CD4-positive, CD25-positive, alpha-beta regulatory T cell (primary cell): ENCODE measurements at regions not wholly inside any gene's neighbourhood (a gene's known extent, or its start where the extent isn't known, plus 50 kb on each side); places are given as distances from the start of the nearest gene placed in this dataset.
A peak's percentile ranks its signal among the peaks of the same experiment; 100 is the strongest.

ENCODE experiments used
- ATAC-seq, 2 donors: fragments of 150-1000 bp; cut with Tn5 transposase; one replicate each; pipeline ENCODE4 v1.10.0; 2021; ENCODE audit warnings: low read depth in 2 of 2, moderate number of reproducible peaks in 2 of 2, moderate library complexity in 1 of 2
- DNase-seq, 3 donors: peaks; one replicate each; pipeline versions ENCODE4 v3.0.0 to v3.0.0-alpha.2; 2012 to 2022; ENCODE audit warnings: mixed read lengths in 1 of 3
- H3K27ac ChIP-seq: one replicate; pipeline ENCODE4 v1.7.0; 2013; ENCODE audit warnings: mild to moderate bottlenecking, low read length; ENCODE audit not compliant: insufficient read depth, poor library complexity, severe bottlenecking
- H3K27me3 ChIP-seq: one replicate; pipeline ENCODE4 v1.7.0; 2013; ENCODE audit warnings: low read length; ENCODE audit not compliant: control insufficient read depth, insufficient read depth
- H3K36me3 ChIP-seq: one replicate; pipeline ENCODE4 v1.7.0; 2013; ENCODE audit warnings: mild to moderate bottlenecking, low read length, moderate library complexity; ENCODE audit not compliant: control insufficient read depth, insufficient read depth
- H3K4me1 ChIP-seq: 2 replicates; pipeline ENCODE4 v1.7.0; 2013; ENCODE audit warnings: mild to moderate bottlenecking, low read length; ENCODE audit not compliant: insufficient read depth, control insufficient read depth, poor library complexity, severe bottlenecking
- H3K4me3 ChIP-seq: one replicate; pipeline ENCODE4 v1.7.0; 2013; ENCODE audit warnings: low read depth, mild to moderate bottlenecking, low read length, moderate library complexity
- H3K9me3 ChIP-seq, 2 experiments: 1 replicate in 1 of 2; 2 replicates in 1 of 2; pipeline ENCODE4 v1.7.0; 2013; ENCODE audit warnings: low read length in 2 of 2, mild to moderate bottlenecking in 1 of 2, moderate library complexity in 1 of 2; ENCODE audit not compliant: control insufficient read depth in 2 of 2
- H3K27ac Mint-ChIP-seq, 3 donors: one replicate each; pipeline ENCODE4 v1.8.0; 2020 to 2022; ENCODE audit warnings: mild to moderate bottlenecking in 3 of 3, mixed read lengths in 3 of 3, moderate library complexity in 2 of 3
- H3K27me3 Mint-ChIP-seq: one replicate; pipeline ENCODE4 v1.8.0; 2022; ENCODE audit warnings: mild to moderate bottlenecking, mixed read lengths
- H3K36me3 Mint-ChIP-seq: one replicate; pipeline ENCODE4 v1.8.0; 2020; ENCODE audit warnings: mixed read lengths
- H3K4me1 Mint-ChIP-seq, 4 donors: one replicate each; pipeline ENCODE4 v1.8.0; 2020 to 2022; ENCODE audit warnings: mixed read lengths in 4 of 4, mild to moderate bottlenecking in 1 of 4
- H3K4me3 Mint-ChIP-seq, 4 donors: one replicate each; pipeline ENCODE4 v1.8.0; 2020 to 2022; ENCODE audit warnings: mild to moderate bottlenecking in 4 of 4, mixed read lengths in 4 of 4, moderate library complexity in 3 of 4
- H3K9me3 Mint-ChIP-seq, 7 donors: one replicate each; pipeline ENCODE4 v1.8.0; 2020 to 2022; ENCODE audit warnings: mixed read lengths in 7 of 7, mild to moderate bottlenecking in 3 of 7, moderate library complexity in 2 of 7

DNA sequence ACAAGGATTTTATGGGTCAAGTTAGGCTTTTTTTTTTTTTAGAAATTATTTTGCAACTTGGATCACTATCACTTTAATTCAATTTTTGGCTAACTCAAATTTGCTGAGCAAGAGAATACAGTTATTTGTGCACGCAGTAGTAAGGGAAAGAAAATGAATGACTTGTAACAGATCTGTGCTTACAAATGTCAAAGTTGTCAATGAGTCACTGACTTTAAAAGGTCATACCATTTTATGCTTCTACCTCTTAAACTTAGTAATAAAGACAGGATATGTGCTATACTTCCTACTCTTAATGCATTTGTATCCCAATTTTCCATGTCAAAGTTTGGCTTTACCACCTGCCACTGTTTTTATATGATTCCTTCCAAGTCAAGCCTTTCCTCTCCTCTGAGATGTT lies 131.1 kb upstream of the FBXO33 start:
- DNase-seq (no peak), ATAC-seq (no peak)
- no peaks in the 10 kb centered on the region for H3K4me1 Mint-ChIP-seq
- no peaks in the 10 kb centered on the region for H3K4me1 ChIP-seq
- H3K27ac Mint-ChIP-seq = no peak overlapping the region
- H3K27me3 Mint-ChIP-seq = no peaks in the 10 kb centered on the region
- H3K36me3 ChIP-seq = no peaks in the 10 kb centered on the region
- H3K4me3 ChIP-seq = no peak overlapping the region
- no peaks in the 10 kb centered on the region for H3K27me3 ChIP-seq
- no peaks in the 10 kb centered on the region for H3K36me3 Mint-ChIP-seq
- no peak overlapping the region for H3K4me3 Mint-ChIP-seq
- H3K9me3 ChIP-seq = peaks cover 20 to 21% of the 10 kb centered on the region in 2 experiments
- no peak overlapping the region for H3K27ac ChIP-seq
- H3K9me3 Mint-ChIP-seq = peaks cover 0 to 37% (median 11%) of the 10 kb centered on the region in 7 donors

DNA sequence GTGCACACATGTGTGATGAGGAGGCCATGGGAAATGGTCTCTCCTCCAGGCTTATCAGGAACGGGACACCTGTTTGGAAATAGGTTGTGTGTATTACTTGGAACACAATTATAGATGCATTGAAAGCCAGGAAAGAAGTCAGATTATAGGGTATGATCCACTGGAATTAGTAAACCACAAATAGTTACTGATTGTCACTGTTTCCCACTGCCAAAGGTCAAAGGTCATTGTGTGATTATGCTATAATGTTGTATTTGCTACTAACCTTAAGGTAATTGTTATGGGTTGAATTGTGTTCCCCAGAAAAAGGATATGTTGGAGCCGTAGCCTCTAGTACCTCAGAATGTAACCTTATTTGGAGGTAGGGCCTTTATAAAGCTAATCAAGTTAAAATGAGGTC lies 129.9 kb upstream of the FBXO33 start:
- Histone ChIP-seq H3K36me3 (no peaks in the 10 kb centered on the region), H3K27me3 (no peaks in the 10 kb centered on the region), H3K9me3 (peaks cover 21 to 23% of the 10 kb centered on the region in 2 experiments), H3K4me3 (no peak overlapping the region), H3K27ac (no peak overlapping the region), H3K4me1 (no peaks in the 10 kb centered on the region)
- Mint-ChIP-seq H3K4me1 (no peaks in the 10 kb centered on the region), H3K9me3 (peaks cover 0 to 38% (median 12%) of the 10 kb centered on the region in 7 donors), H3K27ac (no peak overlapping the region), H3K36me3 (no peaks in the 10 kb centered on the region), H3K4me3 (no peak overlapping the region), H3K27me3 (no peaks in the 10 kb centered on the region)
- no peak for DNase-seq
- no peak for ATAC-seq

DNA sequence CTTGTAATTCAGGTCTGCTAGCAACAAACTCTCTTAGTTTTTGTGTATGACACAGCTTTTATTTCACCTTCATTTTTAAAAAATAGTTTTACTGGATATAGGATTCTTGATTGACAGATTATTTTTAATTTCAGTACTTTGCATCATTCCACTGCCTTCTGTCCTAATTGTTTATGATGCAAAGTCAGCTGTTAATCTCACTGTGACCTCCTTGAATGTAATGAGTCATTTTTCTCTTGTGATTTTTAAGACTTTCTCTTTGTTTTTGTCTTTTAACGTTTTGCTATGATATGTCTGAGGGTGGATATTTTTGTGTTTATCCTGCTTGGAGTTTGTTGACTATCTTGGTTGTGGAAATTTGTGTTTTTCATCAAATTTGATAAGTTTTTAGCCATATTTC lies 126.3 kb upstream of the FBXO33 start:
- Mint-ChIP-seq H3K36me3 (no peaks in the 10 kb centered on the region), H3K27me3 (no peaks in the 10 kb centered on the region), H3K27ac (no peak overlapping the region), H3K4me1 (no peaks in the 10 kb centered on the region), H3K4me3 (no peak overlapping the region), H3K9me3 (peaks cover 3 to 41% (median 16%) of the 10 kb centered on the region in 7 donors)
- no peaks in the 10 kb centered on the region for H3K36me3 ChIP-seq
- no peaks in the 10 kb centered on the region for H3K27me3 ChIP-seq
- DNase-seq = no peak
- no peaks in the 10 kb centered on the region for H3K4me1 ChIP-seq
- no peak overlapping the region for H3K4me3 ChIP-seq
- ATAC-seq = no peak
- no peak overlapping the region for H3K27ac ChIP-seq
- H3K9me3 ChIP-seq = peaks cover 21 to 26% of the 10 kb centered on the region in 2 experiments

DNA sequence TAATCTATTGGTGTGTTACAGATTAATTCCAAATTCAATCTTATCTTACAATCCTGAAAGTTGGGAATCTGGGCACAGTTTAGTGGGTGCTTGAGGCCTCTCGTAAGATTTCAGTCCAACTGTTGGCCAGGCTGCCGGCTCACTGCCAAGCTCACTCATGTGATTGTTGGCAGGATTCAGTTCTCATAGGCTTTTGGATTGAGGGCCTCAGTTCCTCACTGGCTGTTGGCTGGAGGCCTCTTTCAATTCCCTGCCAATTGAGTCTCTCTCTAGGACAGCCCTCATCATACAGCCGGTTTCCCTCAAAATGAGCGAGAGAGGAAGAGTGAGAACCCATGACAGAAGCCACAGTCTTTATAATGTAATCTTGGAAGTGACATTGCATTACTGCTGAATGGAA lies 123.5 kb upstream of the FBXO33 start:
- no peaks in the 10 kb centered on the region for H3K4me1 ChIP-seq
- ATAC-seq (no peak), DNase-seq (no peak)
- Mint-ChIP-seq H3K4me1 (no peaks in the 10 kb centered on the region), H3K9me3 (peaks cover 3 to 29% (median 16%) of the 10 kb centered on the region in 7 donors), H3K27ac (no peak overlapping the region), H3K4me3 (no peak overlapping the region), H3K27me3 (no peaks in the 10 kb centered on the region), H3K36me3 (no peaks in the 10 kb centered on the region)
- H3K27ac ChIP-seq = no peak overlapping the region
- H3K36me3 ChIP-seq = no peaks in the 10 kb centered on the region
- peaks cover 14 to 24% of the 10 kb centered on the region in 2 experiments for H3K9me3 ChIP-seq
- no peak overlapping the region for H3K4me3 ChIP-seq
- no peaks in the 10 kb centered on the region for H3K27me3 ChIP-seq

GRCh38 chr14:39554576-39554975 lies 122.3 kb upstream of the FBXO33 start:
- peaks cover 13 to 21% of the 10 kb centered on the region in 2 experiments for H3K9me3 ChIP-seq
- H3K4me3 ChIP-seq = no peak overlapping the region
- peaks cover 3 to 28% (median 12%) of the 10 kb centered on the region in 7 donors for H3K9me3 Mint-ChIP-seq
- H3K4me3 Mint-ChIP-seq = no peak overlapping the region
- no peak overlapping the region for H3K27ac ChIP-seq
- H3K36me3 Mint-ChIP-seq = no peaks in the 10 kb centered on the region
- H3K27ac Mint-ChIP-seq = no peak overlapping the region
- DNase-seq (no peak), ATAC-seq (no peak)
- H3K27me3 ChIP-seq = no peaks in the 10 kb centered on the region
- no peaks in the 10 kb centered on the region for H3K27me3 Mint-ChIP-seq
- no peaks in the 10 kb centered on the region for H3K36me3 ChIP-seq
- H3K4me1 ChIP-seq = no peaks in the 10 kb centered on the region
- no peaks in the 10 kb centered on the region for H3K4me1 Mint-ChIP-seq

- H3K36me3 ChIP-seq = no peaks in the 10 kb centered on the region
- DNase-seq (no peak), ATAC-seq (no peak)
- H3K27me3 ChIP-seq = no peaks in the 10 kb centered on the region
- H3K27me3 Mint-ChIP-seq = no peaks in the 10 kb centered on the region
- peaks cover 5 to 36% (median 19%) of the 10 kb centered on the region in 7 donors for H3K9me3 Mint-ChIP-seq
- H3K27ac Mint-ChIP-seq = no peak overlapping the region
- H3K36me3 Mint-ChIP-seq = no peaks in the 10 kb centered on the region
- no peak overlapping the region for H3K4me3 Mint-ChIP-seq
- peaks cover 5 to 15% of the 10 kb centered on the region in 2 experiments for H3K9me3 ChIP-seq
- no peaks in the 10 kb centered on the region for H3K4me1 Mint-ChIP-seq
- no peak overlapping the region for H3K27ac ChIP-seq
- H3K4me3 ChIP-seq = no peak overlapping the region
- H3K4me1 ChIP-seq = no peaks in the 10 kb centered on the region
Measured at GRCh38 chr14:39548358-39548757, 116.1 kb upstream of the FBXO33 start.

GRCh38 chr14:39547845-39548244 lies 115.6 kb upstream of the FBXO33 start:
- DNase-seq = no peak
- Histone ChIP-seq H3K36me3 (no peaks in the 10 kb centered on the region), H3K9me3 (peaks cover 7 to 18% of the 10 kb centered on the region in 2 experiments), H3K4me3 (no peak overlapping the region), H3K4me1 (no peaks in the 10 kb centered on the region), H3K27me3 (no peaks in the 10 kb centered on the region), H3K27ac (no peak overlapping the region)
- H3K4me3 Mint-ChIP-seq = no peak overlapping the region
- H3K27me3 Mint-ChIP-seq = no peaks in the 10 kb centered on the region
- H3K9me3 Mint-ChIP-seq = peaks cover 5 to 36% (median 19%) of the 10 kb centered on the region in 7 donors
- H3K4me1 Mint-ChIP-seq = no peaks in the 10 kb centered on the region
- no peak overlapping the region for H3K27ac Mint-ChIP-seq
- ATAC-seq = no peak
- no peaks in the 10 kb centered on the region for H3K36me3 Mint-ChIP-seq

- Mint-ChIP-seq H3K36me3 (no peaks in the 10 kb centered on the region), H3K4me1 (no peaks in the 10 kb centered on the region), H3K9me3 (peaks cover 0 to 17% (median 6%) of the 10 kb centered on the region in 7 donors), H3K27ac (peak overlapping the region in 1 of 3 donors; percentile 75), H3K27me3 (no peaks in the 10 kb centered on the region), H3K4me3 (no peak overlapping the region)
- Histone ChIP-seq H3K4me1 (no peaks in the 10 kb centered on the region), H3K27ac (no peak overlapping the region), H3K4me3 (no peak overlapping the region), H3K27me3 (no peaks in the 10 kb centered on the region), H3K9me3 (peaks cover 0 to 2% of the 10 kb centered on the region in 2 experiments), H3K36me3 (no peaks in the 10 kb centered on the region)
- no peak for ATAC-seq
- DNase-seq = no peak
Measured at GRCh38 chr14:39505812-39506211, 73.6 kb upstream of the FBXO33 start.
